WTC11 (cell line): ENCODE measurements at regions not wholly inside any gene's neighbourhood (a gene's known extent, or its start where the extent isn't known, plus 50 kb on each side); places are given as distances from the start of the nearest gene placed in this dataset.

Experiments used
- CREM ChIP-seq: sonication (generic); formaldehyde crosslinking; IDR thresholded peaks from 2 replicates; pipeline ENCODE4 v1.8.1; 2022; ENCODE audit warnings: mild to moderate bottlenecking, missing genetic modification reagents, moderate library complexity
- ZNF219 ChIP-seq: sonication (generic); formaldehyde crosslinking; IDR thresholded peaks from 2 replicates; pipeline ENCODE4 v1.8.0; 2023; ENCODE audit warnings: missing genetic modification reagents, mild to moderate bottlenecking, borderline replicate concordance
- ZNF263 ChIP-seq: sonication (generic); formaldehyde crosslinking; IDR thresholded peaks from 2 replicates; pipeline ENCODE4 v1.8.1; 2022; ENCODE audit warnings: low read depth, mild to moderate bottlenecking, moderate library complexity, missing genetic modification reagents
- TF ChIP-seq, protein P1 (sequence below): fragments of 200-600 bp; IDR thresholded peaks from 2 replicates; pipeline ENCODE4 v1.8.0; 2022; ENCODE audit warnings: antibody characterized with exemption
- TF ChIP-seq, protein P2 (sequence below): sonication (generic); formaldehyde crosslinking; conservative IDR thresholded peaks from 2 replicates; pipeline ENCODE4 v1.8.1; 2022; ENCODE audit warnings: mild to moderate bottlenecking, missing genetic modification reagents
- TF ChIP-seq, protein P3 (sequence below): sonication (generic); formaldehyde crosslinking; IDR thresholded peaks from 2 replicates; pipeline ENCODE4 v1.8.1; 2023; ENCODE audit warnings: mild to moderate bottlenecking, missing genetic modification reagents

DNA sequence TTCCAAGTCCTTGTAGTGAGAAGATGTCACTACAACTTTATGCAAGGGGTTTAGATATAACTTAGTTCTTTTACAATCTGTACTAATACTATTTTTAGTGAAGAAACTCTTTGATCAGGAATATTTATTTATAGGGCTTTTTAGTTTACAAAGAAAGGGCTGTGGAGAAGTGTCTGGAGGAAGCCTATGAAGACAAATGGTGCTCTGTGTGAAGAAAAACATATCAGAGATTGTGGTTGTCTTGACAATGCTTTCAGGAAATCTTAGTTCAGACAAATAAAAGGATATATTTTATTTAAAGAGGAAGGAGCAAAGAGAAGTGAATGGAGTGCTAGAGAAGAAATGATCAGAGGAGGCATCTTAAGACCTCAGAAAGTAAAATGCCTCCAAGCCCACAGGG, 824.9 kb downstream of the DCDC2C start:
- TF ChIP-seq ZNF219 (CRISPR knock-in tag) (no peak), CREM (no peak), ZNF263 (CRISPR knock-in tag) (no peak)
- TF ChIP-seq, protein P1, sequence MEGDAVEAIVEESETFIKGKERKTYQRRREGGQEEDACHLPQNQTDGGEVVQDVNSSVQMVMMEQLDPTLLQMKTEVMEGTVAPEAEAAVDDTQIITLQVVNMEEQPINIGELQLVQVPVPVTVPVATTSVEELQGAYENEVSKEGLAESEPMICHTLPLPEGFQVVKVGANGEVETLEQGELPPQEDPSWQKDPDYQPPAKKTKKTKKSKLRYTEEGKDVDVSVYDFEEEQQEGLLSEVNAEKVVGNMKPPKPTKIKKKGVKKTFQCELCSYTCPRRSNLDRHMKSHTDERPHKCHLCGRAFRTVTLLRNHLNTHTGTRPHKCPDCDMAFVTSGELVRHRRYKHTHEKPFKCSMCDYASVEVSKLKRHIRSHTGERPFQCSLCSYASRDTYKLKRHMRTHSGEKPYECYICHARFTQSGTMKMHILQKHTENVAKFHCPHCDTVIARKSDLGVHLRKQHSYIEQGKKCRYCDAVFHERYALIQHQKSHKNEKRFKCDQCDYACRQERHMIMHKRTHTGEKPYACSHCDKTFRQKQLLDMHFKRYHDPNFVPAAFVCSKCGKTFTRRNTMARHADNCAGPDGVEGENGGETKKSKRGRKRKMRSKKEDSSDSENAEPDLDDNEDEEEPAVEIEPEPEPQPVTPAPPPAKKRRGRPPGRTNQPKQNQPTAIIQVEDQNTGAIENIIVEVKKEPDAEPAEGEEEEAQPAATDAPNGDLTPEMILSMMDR, result no peak
- TF ChIP-seq, protein P2, sequence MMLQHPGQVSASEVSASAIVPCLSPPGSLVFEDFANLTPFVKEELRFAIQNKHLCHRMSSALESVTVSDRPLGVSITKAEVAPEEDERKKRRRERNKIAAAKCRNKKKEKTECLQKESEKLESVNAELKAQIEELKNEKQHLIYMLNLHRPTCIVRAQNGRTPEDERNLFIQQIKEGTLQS (CRISPR knock-in tag), result no peak
- TF ChIP-seq, protein P3, sequence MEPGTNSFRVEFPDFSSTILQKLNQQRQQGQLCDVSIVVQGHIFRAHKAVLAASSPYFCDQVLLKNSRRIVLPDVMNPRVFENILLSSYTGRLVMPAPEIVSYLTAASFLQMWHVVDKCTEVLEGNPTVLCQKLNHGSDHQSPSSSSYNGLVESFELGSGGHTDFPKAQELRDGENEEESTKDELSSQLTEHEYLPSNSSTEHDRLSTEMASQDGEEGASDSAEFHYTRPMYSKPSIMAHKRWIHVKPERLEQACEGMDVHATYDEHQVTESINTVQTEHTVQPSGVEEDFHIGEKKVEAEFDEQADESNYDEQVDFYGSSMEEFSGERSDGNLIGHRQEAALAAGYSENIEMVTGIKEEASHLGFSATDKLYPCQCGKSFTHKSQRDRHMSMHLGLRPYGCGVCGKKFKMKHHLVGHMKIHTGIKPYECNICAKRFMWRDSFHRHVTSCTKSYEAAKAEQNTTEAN (CRISPR knock-in tag), result no peak
